ENCODE measurements at regions not wholly inside any gene's neighbourhood (a gene's known extent, or its start where the extent isn't known, plus 50 kb on each side); places are given as distances from the start of the nearest gene placed in this dataset.

DNA sequence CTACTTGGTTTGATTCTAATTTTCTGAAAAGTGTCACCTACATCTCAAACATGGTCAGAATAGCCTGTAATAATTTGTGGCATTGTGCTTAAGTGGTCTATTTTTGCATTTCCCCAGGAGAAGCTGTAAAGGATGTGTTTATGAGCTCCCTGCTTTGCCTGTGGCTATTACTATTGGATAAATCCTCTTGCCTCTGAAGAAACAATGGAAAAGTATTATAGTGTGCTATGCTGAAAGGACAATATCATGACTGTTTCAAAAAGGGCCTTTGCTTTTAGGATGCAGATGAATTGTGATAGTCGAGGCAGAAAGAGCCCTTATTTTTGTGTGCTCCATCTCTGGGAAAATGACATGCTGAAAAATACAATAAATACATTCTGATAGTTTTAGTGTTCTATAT lies 94.1 kb upstream of the ARMC3 start:
- TF ChIP-seq EZH2phosphoT487 (IDR thresholded peaks at IDR 0.05; ENCODE audit: low read depth, severe bottlenecking, unreplicated experiment) (no peak), EZH2 (IDR thresholded peaks at IDR 0.05; ENCODE audit: borderline replicate concordance) (no peak)
- TF ChIP-seq, protein P1, sequence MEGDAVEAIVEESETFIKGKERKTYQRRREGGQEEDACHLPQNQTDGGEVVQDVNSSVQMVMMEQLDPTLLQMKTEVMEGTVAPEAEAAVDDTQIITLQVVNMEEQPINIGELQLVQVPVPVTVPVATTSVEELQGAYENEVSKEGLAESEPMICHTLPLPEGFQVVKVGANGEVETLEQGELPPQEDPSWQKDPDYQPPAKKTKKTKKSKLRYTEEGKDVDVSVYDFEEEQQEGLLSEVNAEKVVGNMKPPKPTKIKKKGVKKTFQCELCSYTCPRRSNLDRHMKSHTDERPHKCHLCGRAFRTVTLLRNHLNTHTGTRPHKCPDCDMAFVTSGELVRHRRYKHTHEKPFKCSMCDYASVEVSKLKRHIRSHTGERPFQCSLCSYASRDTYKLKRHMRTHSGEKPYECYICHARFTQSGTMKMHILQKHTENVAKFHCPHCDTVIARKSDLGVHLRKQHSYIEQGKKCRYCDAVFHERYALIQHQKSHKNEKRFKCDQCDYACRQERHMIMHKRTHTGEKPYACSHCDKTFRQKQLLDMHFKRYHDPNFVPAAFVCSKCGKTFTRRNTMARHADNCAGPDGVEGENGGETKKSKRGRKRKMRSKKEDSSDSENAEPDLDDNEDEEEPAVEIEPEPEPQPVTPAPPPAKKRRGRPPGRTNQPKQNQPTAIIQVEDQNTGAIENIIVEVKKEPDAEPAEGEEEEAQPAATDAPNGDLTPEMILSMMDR (IDR thresholded peaks at IDR 0.05; ENCODE audit: poor library complexity) = no peak
